ENCODE measurements at regions not wholly inside any gene's neighbourhood (a gene's known extent, or its start where the extent isn't known, plus 50 kb on each side); places are given as distances from the start of the nearest gene placed in this dataset.

GRCh38 chr12:85662207-85662602 is 174.0 kb downstream of the RASSF9 start:
- no peak for TF ChIP-seq EZH2 (IDR thresholded peaks at IDR 0.05; ENCODE audit: insufficient read depth, poor library complexity, severe bottlenecking)
- no peak for TF ChIP-seq EZH2phosphoT487 (IDR thresholded peaks at IDR 0.05; ENCODE audit: insufficient read depth, low read depth)

Data from GM23248 (cell line).